PC-9 (cell line): ENCODE measurements at regions not wholly inside any gene's neighbourhood (a gene's known extent, or its start where the extent isn't known, plus 50 kb on each side); places are given as distances from the start of the nearest gene placed in this dataset.

Source experiments
- BruUV-seq: library from RNA; stranded (reverse); fragments of 400-500 nt; replicated peaks from 2 replicates; lab custom pipeline; 2021; lab: Mats Ljungman, UMichigan
- CTCF ChIA-PET: fragments of 300-600 bp; sonication (Branson Sonifier 250); formaldehyde crosslinking; loops from one replicate; lab custom pipeline; 2022; ENCODE audit warnings: antibody characterized with exemption; lab: Charles Lee
- POLR2A ChIA-PET: fragments of 300-600 bp; sonication (Branson Sonifier 250); formaldehyde crosslinking; loops from one replicate; lab custom pipeline; 2022; ENCODE audit warnings: antibody characterized with exemption; ENCODE audit not compliant: unreplicated experiment; lab: Charles Lee
- DNase-seq, 2 experiments: peaks; one replicate each; pipeline versions ENCODE4 v3.0.0 to v3.0.0-alpha.2; 2015 to 2022; ENCODE audit warnings: mixed read lengths in 1 of 2
- H2AFZ ChIP-seq: fragments of 200-600 bp; sonication (generic); 2 replicates; pipeline ENCODE4 v1.8.1; 2017; ENCODE audit warnings: antibody characterized with exemption
- H3F3A ChIP-seq: fragments of 200-600 bp; sonication (generic); 2 replicates; pipeline ENCODE4 v1.8.1; 2017; ENCODE audit warnings: antibody characterized with exemption, mild to moderate bottlenecking, low read depth; ENCODE audit not compliant: insufficient read depth
- H3K27ac ChIP-seq: fragments of 200-600 bp; sonication (generic); 2 replicates; pipeline ENCODE4 v1.6.1; 2016; ENCODE audit warnings: mixed run types
- H3K27me3 ChIP-seq: fragments of 200-600 bp; sonication (generic); 2 replicates; pipeline ENCODE4 v1.6.1; 2016; ENCODE audit warnings: low read depth, mixed run types; ENCODE audit not compliant: insufficient read depth
- H3K36me3 ChIP-seq: fragments of 200-600 bp; sonication (generic); 2 replicates; pipeline ENCODE4 v1.6.1; 2016; ENCODE audit warnings: low read depth, mixed run types
- H3K4me1 ChIP-seq: fragments of 200-600 bp; sonication (generic); replicated peaks from 2 replicates; pipeline ENCODE4 v1.6.1; 2016; ENCODE audit warnings: mixed run types; ENCODE audit not compliant: insufficient read depth
- H3K4me2 ChIP-seq: fragments of 200-600 bp; sonication (generic); 2 replicates; pipeline ENCODE4 v1.6.1; 2017; ENCODE audit warnings: mixed run types
- H3K4me3 ChIP-seq: fragments of 200-600 bp; sonication (generic); 2 replicates; pipeline ENCODE4 v1.6.1; 2016; ENCODE audit warnings: mixed run types
- H3K79me2 ChIP-seq: fragments of 200-600 bp; sonication (generic); 2 replicates; pipeline ENCODE4 v1.6.1; 2017; ENCODE audit warnings: low read depth, mixed run types
- H3K9me2 ChIP-seq: fragments of 200-600 bp; sonication (generic); 2 replicates; pipeline ENCODE4 v1.8.1; 2017; ENCODE audit warnings: mild to moderate bottlenecking; ENCODE audit not compliant: insufficient read depth
- H3K9me3 ChIP-seq: fragments of 200-600 bp; sonication (generic); 2 replicates; pipeline ENCODE4 v1.8.1; 2016; ENCODE audit warnings: low read depth; ENCODE audit not compliant: insufficient read depth
- H4K20me1 ChIP-seq: fragments of 200-600 bp; sonication (generic); 2 replicates; pipeline ENCODE4 v1.8.1; 2017; ENCODE audit not compliant: insufficient read depth
- EZH2 ChIP-seq: fragments of 200-600 bp; sonication (generic); IDR thresholded peaks from 2 replicates; pipeline ENCODE4 v1.8.0; 2017; ENCODE audit warnings: antibody characterized with exemption, low read depth
- intact Hi-C: fragments of 100-400 bp; cut with micrococcal nuclease; formaldehyde crosslinking; loops from one replicate; pipeline ENCODE4 v1.10.0; 2022; ENCODE audit not compliant: unreplicated experiment
- TF ChIP-seq, protein P1 (sequence below): fragments of 200-600 bp; sonication (generic); conservative IDR thresholded peaks from 2 replicates; pipeline ENCODE4 v1.6.1; 2017; ENCODE audit warnings: mixed run types, antibody characterized with exemption, mild to moderate bottlenecking, moderate library complexity

- no peak for DNase-seq
- Histone ChIP-seq H3K4me2 (no peak overlapping the region), H3K9me3 (no peaks in the 10 kb centered on the region), H2AFZ (no peak overlapping the region), H3K9me2 (no peaks in the 10 kb centered on the region), H3K79me2 (no peaks in the 10 kb centered on the region), H3K27me3 (no peaks in the 10 kb centered on the region), H3K27ac (no peak overlapping the region), H4K20me1 (no peaks in the 10 kb centered on the region), H3K4me1 (no peaks in the 10 kb centered on the region), H3K36me3 (no peaks in the 10 kb centered on the region), H3F3A (no peaks in the 10 kb centered on the region), H3K4me3 (no peak overlapping the region)
- ChIA-PET POLR2A (no interaction called here), CTCF (no interaction called here)
- no TSS peak for BruUV-seq
- no peak for TF ChIP-seq EZH2
- TF ChIP-seq, protein P1, sequence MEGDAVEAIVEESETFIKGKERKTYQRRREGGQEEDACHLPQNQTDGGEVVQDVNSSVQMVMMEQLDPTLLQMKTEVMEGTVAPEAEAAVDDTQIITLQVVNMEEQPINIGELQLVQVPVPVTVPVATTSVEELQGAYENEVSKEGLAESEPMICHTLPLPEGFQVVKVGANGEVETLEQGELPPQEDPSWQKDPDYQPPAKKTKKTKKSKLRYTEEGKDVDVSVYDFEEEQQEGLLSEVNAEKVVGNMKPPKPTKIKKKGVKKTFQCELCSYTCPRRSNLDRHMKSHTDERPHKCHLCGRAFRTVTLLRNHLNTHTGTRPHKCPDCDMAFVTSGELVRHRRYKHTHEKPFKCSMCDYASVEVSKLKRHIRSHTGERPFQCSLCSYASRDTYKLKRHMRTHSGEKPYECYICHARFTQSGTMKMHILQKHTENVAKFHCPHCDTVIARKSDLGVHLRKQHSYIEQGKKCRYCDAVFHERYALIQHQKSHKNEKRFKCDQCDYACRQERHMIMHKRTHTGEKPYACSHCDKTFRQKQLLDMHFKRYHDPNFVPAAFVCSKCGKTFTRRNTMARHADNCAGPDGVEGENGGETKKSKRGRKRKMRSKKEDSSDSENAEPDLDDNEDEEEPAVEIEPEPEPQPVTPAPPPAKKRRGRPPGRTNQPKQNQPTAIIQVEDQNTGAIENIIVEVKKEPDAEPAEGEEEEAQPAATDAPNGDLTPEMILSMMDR: no peak
- intact Hi-C loops: no loop called here
Observed at GRCh38 chr7:42625421-42625820, 286.4 kb downstream of the C7orf25 start.

- H3K79me2 ChIP-seq: no peaks in the 10 kb centered on the region
- intact Hi-C loops: no loop called here
- H3K4me3 ChIP-seq: no peak overlapping the region
- no peak overlapping the region for H3K27ac ChIP-seq
- TF ChIP-seq EZH2: no peak
- TF ChIP-seq, protein P1: no peak
- no peaks in the 10 kb centered on the region for H3K9me2 ChIP-seq
- no peaks in the 10 kb centered on the region for H3F3A ChIP-seq
- ChIA-PET CTCF (no interaction called here), POLR2A (no interaction called here)
- no peaks in the 10 kb centered on the region for H3K4me1 ChIP-seq
- H3K4me2 ChIP-seq: no peak overlapping the region
- no TSS peak for BruUV-seq
- no peak for DNase-seq
- no peaks in the 10 kb centered on the region for H3K36me3 ChIP-seq
- no peaks in the 10 kb centered on the region for H4K20me1 ChIP-seq
- no peaks in the 10 kb centered on the region for H3K27me3 ChIP-seq
- no peaks in the 10 kb centered on the region for H3K9me3 ChIP-seq
- no peak overlapping the region for H2AFZ ChIP-seq
Observed at GRCh38 chr7:42624471-42624870, 287.4 kb downstream of the C7orf25 start.

- H3K36me3 ChIP-seq: no peaks in the 10 kb centered on the region
- H3K4me2 ChIP-seq: no peak overlapping the region
- no peak overlapping the region for H3K4me3 ChIP-seq
- H3K4me1 ChIP-seq: no peaks in the 10 kb centered on the region
- no TSS peak for BruUV-seq
- no peaks in the 10 kb centered on the region for H4K20me1 ChIP-seq
- H3K79me2 ChIP-seq: no peaks in the 10 kb centered on the region
- H3K27me3 ChIP-seq: no peaks in the 10 kb centered on the region
- no peak overlapping the region for H3K27ac ChIP-seq
- H3K9me3 ChIP-seq: no peaks in the 10 kb centered on the region
- ChIA-PET CTCF (no interaction called here), POLR2A (no interaction called here)
- intact Hi-C loops: no loop called here
- no peaks in the 10 kb centered on the region for H3F3A ChIP-seq
- DNase-seq: no peak
- H2AFZ ChIP-seq: no peak overlapping the region
- no peaks in the 10 kb centered on the region for H3K9me2 ChIP-seq
- TF ChIP-seq EZH2: no peak
- TF ChIP-seq, protein P1: no peak
Observed at GRCh38 chr7:42621543-42622219, 290.2 kb downstream of the C7orf25 start.
